ENCODE measurements at regions not wholly inside any gene's neighbourhood (a gene's known extent, or its start where the extent isn't known, plus 50 kb on each side); places are given as distances from the start of the nearest gene placed in this dataset.

- no TSS peak for BruUV-seq (replicated peaks)
- CTCF ChIA-PET, result interaction anchor here (0.7 to 2.0 kb wide), 5 partner anchors 62 to 216 kb away, joined by 3 to 9 read pairs (median 4); no protein-coding TSS in a partner anchor
- no peak for DNase-seq
- peaks cover 58% of the 10 kb centered on the region for H3K4me1 Mint-ChIP-seq (ENCODE audit: low read depth, unreplicated experiment)
- TF ChIP-seq CTCF (IDR thresholded peaks at IDR 0.05; ENCODE audit: unreplicated experiment), result no peak
- H3K36me3 Mint-ChIP-seq (ENCODE audit: insufficient read depth, unreplicated experiment), result peaks cover 26% of the 10 kb centered on the region
- H3K4me3 Mint-ChIP-seq (ENCODE audit: low read depth, unreplicated experiment), result peak overlapping the region; percentile 61
- no peaks in the 10 kb centered on the region for H3K27me3 Mint-ChIP-seq (ENCODE audit: unreplicated experiment)
- H3K9me3 Mint-ChIP-seq (ENCODE audit: low read depth, unreplicated experiment), result peaks cover 2% of the 10 kb centered on the region
- intact Hi-C loops (cut with micrococcal nuclease; ENCODE audit: unreplicated experiment), result loop anchor here (2.0 to 5.0 kb wide), 4 partner anchors 59 to 274 kb away; no protein-coding TSS in a partner anchor
- peak overlapping the region; percentile 99 for H3K27ac Mint-ChIP-seq (ENCODE audit: unreplicated experiment)
Observed at GRCh38 chr15:58330741-58331559, 100.8 kb upstream of the LIPC start.

GRCh38 chr15:58331560-58331912, 100.3 kb upstream of the LIPC start:
- Mint-ChIP-seq H3K27ac (ENCODE audit: unreplicated experiment) (peak overlapping the region; percentile 99), H3K9me3 (ENCODE audit: low read depth, unreplicated experiment) (peaks cover 2% of the 10 kb centered on the region), H3K27me3 (ENCODE audit: unreplicated experiment) (no peaks in the 10 kb centered on the region), H3K4me3 (ENCODE audit: low read depth, unreplicated experiment) (peak overlapping the region; percentile 51), H3K36me3 (ENCODE audit: insufficient read depth, unreplicated experiment) (peaks cover 26% of the 10 kb centered on the region), H3K4me1 (ENCODE audit: low read depth, unreplicated experiment) (peaks cover 58% of the 10 kb centered on the region)
- intact Hi-C loops (cut with micrococcal nuclease; ENCODE audit: unreplicated experiment), result loop anchor here (2.0 to 5.0 kb wide), 4 partner anchors 59 to 273 kb away; no protein-coding TSS in a partner anchor
- DNase-seq, result no peak
- TSS peak; percentile 76 for BruUV-seq (replicated peaks)
- no peak for TF ChIP-seq CTCF (IDR thresholded peaks at IDR 0.05; ENCODE audit: unreplicated experiment)
- CTCF ChIA-PET, result interaction anchor here (1.7 to 2.0 kb wide), 2 partner anchors 71 to 109 kb away, joined by 4 to 9 read pairs; no protein-coding TSS in a partner anchor

- intact Hi-C loops (cut with micrococcal nuclease; ENCODE audit: unreplicated experiment), result loop anchor here (2.0 to 5.0 kb wide), 7 partner anchors 60 to 273 kb away; no protein-coding TSS in a partner anchor
- DNase-seq, result peak; percentile 98
- CTCF ChIA-PET, result interaction anchor here (0.5 to 2.0 kb wide), 7 partner anchors 12 to 426 kb away, joined by 3 to 9 read pairs (median 4); no protein-coding TSS in a partner anchor
- no peaks in the 10 kb centered on the region for H3K27me3 Mint-ChIP-seq (ENCODE audit: unreplicated experiment)
- H3K4me3 Mint-ChIP-seq (ENCODE audit: low read depth, unreplicated experiment), result peak overlapping the region; percentile 51
- H3K9me3 Mint-ChIP-seq (ENCODE audit: low read depth, unreplicated experiment), result peaks cover 2% of the 10 kb centered on the region
- peaks cover 26% of the 10 kb centered on the region for H3K36me3 Mint-ChIP-seq (ENCODE audit: insufficient read depth, unreplicated experiment)
- TSS peak; percentile 80 for BruUV-seq (replicated peaks)
- H3K4me1 Mint-ChIP-seq (ENCODE audit: low read depth, unreplicated experiment), result peaks cover 58% of the 10 kb centered on the region
- peak overlapping the region; percentile 99 for H3K27ac Mint-ChIP-seq (ENCODE audit: unreplicated experiment)
- no peak for TF ChIP-seq CTCF (IDR thresholded peaks at IDR 0.05; ENCODE audit: unreplicated experiment)
Observed at GRCh38 chr15:58331913-58332675, 99.7 kb upstream of the LIPC start.

- CTCF ChIA-PET, result interaction anchor here (0.5 to 2.0 kb wide), 9 partner anchors 11 to 425 kb away, joined by 3 to 9 read pairs (median 3); no protein-coding TSS in a partner anchor
- H3K27ac Mint-ChIP-seq (ENCODE audit: unreplicated experiment), result peak overlapping the region; percentile 99
- intact Hi-C loops (cut with micrococcal nuclease; ENCODE audit: unreplicated experiment), result loop anchor here (2.0 to 5.0 kb wide), 5 partner anchors 61 to 189 kb away; no protein-coding TSS in a partner anchor
- TF ChIP-seq CTCF (IDR thresholded peaks at IDR 0.05; ENCODE audit: unreplicated experiment), result no peak
- H3K27me3 Mint-ChIP-seq (ENCODE audit: unreplicated experiment), result no peaks in the 10 kb centered on the region
- peak; percentile 4 for DNase-seq
- peak overlapping the region; percentile 51 for H3K4me3 Mint-ChIP-seq (ENCODE audit: low read depth, unreplicated experiment)
- peaks cover 58% of the 10 kb centered on the region for H3K4me1 Mint-ChIP-seq (ENCODE audit: low read depth, unreplicated experiment)
- H3K36me3 Mint-ChIP-seq (ENCODE audit: insufficient read depth, unreplicated experiment), result peaks cover 26% of the 10 kb centered on the region
- no TSS peak for BruUV-seq (replicated peaks)
- peaks cover 2% of the 10 kb centered on the region for H3K9me3 Mint-ChIP-seq (ENCODE audit: low read depth, unreplicated experiment)
Observed at GRCh38 chr15:58332676-58333400, 99.0 kb upstream of the LIPC start.
